ELF-1 (cell line): ENCODE measurements at regions not wholly inside any gene's neighbourhood (a gene's known extent, or its start where the extent isn't known, plus 50 kb on each side); places are given as distances from the start of the nearest gene placed in this dataset.

Experiments
- DNase-seq: peaks from one replicate; pipeline ENCODE4 v3.0.0-alpha.2; 2016; ENCODE audit warnings: low read depth, low spot score

GRCh38 chr10:83656924-83657323, 482.4 kb upstream of the GHITM start:
- no peak for DNase-seq

- no peak for DNase-seq
These were observed 481.8 kb upstream of the GHITM start for GRCh38 chr10:83657487-83657886.

- no peak for DNase-seq
These were observed 475.4 kb upstream of the GHITM start for GRCh38 chr10:83663918-83664317.

GRCh38 chr10:83666762-83667161, 472.5 kb upstream of the GHITM start:
- no peak for DNase-seq

GRCh38 chr10:83667594-83667993, 471.7 kb upstream of the GHITM start:
- no peak for DNase-seq

GRCh38 chr10:83673316-83673715, 466.0 kb upstream of the GHITM start:
- DNase-seq: no peak

GRCh38 chr10:83677795-83678194, 461.5 kb upstream of the GHITM start:
- DNase-seq: peak; percentile 19

GRCh38 chr10:83678850-83679249, 460.5 kb upstream of the GHITM start:
- DNase-seq: no peak

GRCh38 chr10:83680470-83680891, 458.8 kb upstream of the GHITM start:
- no peak for DNase-seq

GRCh38 chr10:83682414-83682813, 456.9 kb upstream of the GHITM start:
- no peak for DNase-seq

- no peak for DNase-seq
These were observed 453.9 kb upstream of the GHITM start for GRCh38 chr10:83685458-83685857.

GRCh38 chr10:83691791-83692596, 447.3 kb upstream of the GHITM start:
- DNase-seq: peak; percentile 22

- no peak for DNase-seq
These were observed 440.4 kb upstream of the GHITM start for GRCh38 chr10:83698899-83699298.

- DNase-seq: no peak
These were observed 437.5 kb upstream of the GHITM start for GRCh38 chr10:83701799-83702198.

- DNase-seq: no peak
These were observed 436.6 kb upstream of the GHITM start for GRCh38 chr10:83702731-83703130.

- DNase-seq: no peak
These were observed 433.2 kb upstream of the GHITM start for GRCh38 chr10:83706120-83706519.

GRCh38 chr10:83706952-83707582, 432.2 kb upstream of the GHITM start:
- no peak for DNase-seq

- DNase-seq: no peak
These were observed 425.9 kb upstream of the GHITM start for GRCh38 chr10:83713423-83713822.

GRCh38 chr10:83723080-83723479, 416.2 kb upstream of the GHITM start:
- no peak for DNase-seq

GRCh38 chr10:83724471-83725241, 414.7 kb upstream of the GHITM start:
- DNase-seq: no peak

- no peak for DNase-seq
These were observed 413.7 kb upstream of the GHITM start for GRCh38 chr10:83725567-83725966.

- DNase-seq: no peak
These were observed 405.0 kb upstream of the GHITM start for GRCh38 chr10:83734278-83734677.
